ENCODE measurements at regions not wholly inside any gene's neighbourhood (a gene's known extent, or its start where the extent isn't known, plus 50 kb on each side); places are given as distances from the start of the nearest gene placed in this dataset.
"Not testable (repeated sequence)": the region's sequence is repeated elsewhere in the genome, so short reads cannot be mapped to it uniquely, and the experiment has no call there.

GRCh38 chr9:95729046-95729445 is 146.4 kb upstream of the ERCC6L2 start:
- DNase-seq: no peak

GRCh38 chr9:95727947-95728520 is 147.5 kb upstream of the ERCC6L2 start:
- DNase-seq: no peak

GRCh38 chr9:95726756-95727155 is 148.7 kb upstream of the ERCC6L2 start:
- no peak for DNase-seq

- no peak for DNase-seq
Observed at GRCh38 chr9:95725045-95725444, 150.4 kb upstream of the ERCC6L2 start.

- DNase-seq: peak; percentile 71
Observed at GRCh38 chr9:95724253-95724991, 151.1 kb upstream of the ERCC6L2 start.

- DNase-seq: no peak
Observed at GRCh38 chr9:95722141-95722540, 153.3 kb upstream of the ERCC6L2 start.

- no peak for DNase-seq
Observed at GRCh38 chr9:95721061-95721531, 154.4 kb upstream of the ERCC6L2 start.

- no peak for DNase-seq
Observed at GRCh38 chr9:95720496-95720895, 155.0 kb upstream of the ERCC6L2 start.

GRCh38 chr9:95719354-95719753 is 156.1 kb upstream of the ERCC6L2 start:
- DNase-seq: no peak

GRCh38 chr9:95718263-95718662 is 157.2 kb upstream of the ERCC6L2 start:
- no peak for DNase-seq

GRCh38 chr9:95715868-95716435 is 159.5 kb upstream of the ERCC6L2 start:
- no peak for DNase-seq

- no peak for DNase-seq
Observed at GRCh38 chr9:95710446-95710845, 165.0 kb upstream of the ERCC6L2 start.

- no peak for DNase-seq
Observed at GRCh38 chr9:95696701-95697100, 178.8 kb upstream of the ERCC6L2 start.

- no peak for DNase-seq
Observed at GRCh38 chr9:95691435-95691834, 174.7 kb upstream of the PTCH1 start.

- DNase-seq: no peak
Observed at GRCh38 chr9:95689669-95690068, 172.9 kb upstream of the PTCH1 start.

- DNase-seq: no peak
Observed at GRCh38 chr9:95684516-95684915, 167.7 kb upstream of the PTCH1 start.

- DNase-seq: not testable (repeated sequence)
Observed at GRCh38 chr9:95680306-95680705, 163.5 kb upstream of the PTCH1 start.

GRCh38 chr9:95679874-95680273 is 163.1 kb upstream of the PTCH1 start:
- DNase-seq: no peak

- no peak for DNase-seq
Observed at GRCh38 chr9:95678759-95679158, 162.0 kb upstream of the PTCH1 start.

- DNase-seq: no peak
Observed at GRCh38 chr9:95670122-95670521, 153.4 kb upstream of the PTCH1 start.

- DNase-seq: no peak
Observed at GRCh38 chr9:95669253-95669652, 152.5 kb upstream of the PTCH1 start.

- no peak for DNase-seq
Observed at GRCh38 chr9:95667789-95668188, 151.0 kb upstream of the PTCH1 start.

- DNase-seq: no peak
Observed at GRCh38 chr9:95666785-95667155, 150.0 kb upstream of the PTCH1 start.

GRCh38 chr9:95666096-95666784 is 149.5 kb upstream of the PTCH1 start:
- DNase-seq: no peak
